ENCODE measurements at regions not wholly inside any gene's neighbourhood (a gene's known extent, or its start where the extent isn't known, plus 50 kb on each side); places are given as distances from the start of the nearest gene placed in this dataset.
A peak's percentile ranks its signal among the peaks of the same experiment; 100 is the strongest.

- H3K9me3 Mint-ChIP-seq, result no peaks in the 10 kb centered on the region
- CTCF ChIA-PET, result interaction anchor here (1.1 to 3.0 kb wide), 3 partner anchors 32 to 233 kb away, joined by 3 to 14 read pairs (median 4); no protein-coding TSS in a partner anchor
- peaks cover 14% of the 10 kb centered on the region for H3K4me1 Mint-ChIP-seq (ENCODE audit: low read depth)
- no peak for ATAC-seq
- no peak overlapping the region for H3K27ac Mint-ChIP-seq
- POLR2A ChIA-PET, result interaction anchor here (0.7 kb wide), 1 partner anchor 120 kb away, joined by 3 read pairs; no protein-coding TSS in a partner anchor
- peaks cover 25% of the 10 kb centered on the region for H3K27me3 Mint-ChIP-seq
- H3K4me3 Mint-ChIP-seq, result no peak overlapping the region
- no peaks in the 10 kb centered on the region for H3K36me3 Mint-ChIP-seq (ENCODE audit: low read depth)
- intact Hi-C loops (cut with micrococcal nuclease), result no loop called here
- no peak for DNase-seq
- TF ChIP-seq CTCF (IDR thresholded peaks at IDR 0.05), result no peak
Measured at GRCh38 chr2:172232708-172233396, 130.2 kb upstream of the DLX2 start.

- no peak for ATAC-seq
- ChIA-PET POLR2A (no interaction called here), CTCF (interaction anchor here (0.7 to 3.0 kb wide), 6 partner anchors 16 to 319 kb away, joined by 3 to 14 read pairs (median 3); no protein-coding TSS in a partner anchor)
- intact Hi-C loops (cut with micrococcal nuclease), result no loop called here
- Mint-ChIP-seq H3K36me3 (ENCODE audit: low read depth) (no peaks in the 10 kb centered on the region), H3K4me3 (peak overlapping the region; percentile 76), H3K27ac (no peak overlapping the region), H3K4me1 (ENCODE audit: low read depth) (peaks cover 14% of the 10 kb centered on the region), H3K27me3 (peaks cover 27% of the 10 kb centered on the region), H3K9me3 (no peaks in the 10 kb centered on the region)
- no peak for TF ChIP-seq CTCF (IDR thresholded peaks at IDR 0.05)
- DNase-seq, result no peak
Measured at GRCh38 chr2:172233987-172234715, 131.5 kb upstream of the DLX2 start.

GRCh38 chr2:172234716-172235691 lies 132.3 kb upstream of the DLX2 start:
- Mint-ChIP-seq H3K4me3 (peak overlapping the region; percentile 76), H3K9me3 (no peaks in the 10 kb centered on the region), H3K4me1 (ENCODE audit: low read depth) (peaks cover 14% of the 10 kb centered on the region), H3K27ac (no peak overlapping the region), H3K27me3 (peaks cover 27% of the 10 kb centered on the region), H3K36me3 (ENCODE audit: low read depth) (no peaks in the 10 kb centered on the region)
- CTCF ChIA-PET, result interaction anchor here (0.7 to 3.0 kb wide), 4 partner anchors 8 to 318 kb away, joined by 3 to 14 read pairs (median 3); no protein-coding TSS in a partner anchor
- POLR2A ChIA-PET, result interaction anchor here (1.2 kb wide), 1 partner anchor 7 kb away, joined by 3 read pairs; no protein-coding TSS in a partner anchor
- TF ChIP-seq CTCF (IDR thresholded peaks at IDR 0.05), result no peak
- ATAC-seq (peak; percentile 62), DNase-seq (peak; percentile 46)
- intact Hi-C loops (cut with micrococcal nuclease), result no loop called here

GRCh38 chr2:172239944-172240590 lies 137.4 kb upstream of the DLX2 start:
- Mint-ChIP-seq H3K36me3 (ENCODE audit: low read depth) (no peaks in the 10 kb centered on the region), H3K9me3 (no peaks in the 10 kb centered on the region), H3K27me3 (peaks cover 14% of the 10 kb centered on the region), H3K4me1 (ENCODE audit: low read depth) (peaks cover 13% of the 10 kb centered on the region), H3K4me3 (no peak overlapping the region), H3K27ac (no peak overlapping the region)
- no peak for ATAC-seq
- intact Hi-C loops (cut with micrococcal nuclease), result no loop called here
- ChIA-PET CTCF (interaction anchor here (0.6 to 1.4 kb wide), 5 partner anchors 13 to 226 kb away, joined by 3 to 4 read pairs (median 3); no protein-coding TSS in a partner anchor), POLR2A (interaction anchor here (0.6 to 1.2 kb wide), 2 partner anchors 69 to 1606 kb away, joined by 3 to 5 read pairs; no protein-coding TSS in a partner anchor)
- TF ChIP-seq CTCF (IDR thresholded peaks at IDR 0.05), result no peak
- DNase-seq, result no peak
